Caco-2 (cell line): ENCODE measurements at regions not wholly inside any gene's neighbourhood (a gene's known extent, or its start where the extent isn't known, plus 50 kb on each side); places are given as distances from the start of the nearest gene placed in this dataset.

Source experiments
- BruUV-seq: library from RNA; stranded (reverse); fragments of 400-500 nt; replicated peaks from 2 replicates; lab custom pipeline; 2021; lab: Mats Ljungman, UMichigan
- CTCF ChIA-PET: fragments of 300-600 bp; sonication (Branson Sonifier 250); formaldehyde crosslinking; loops from one replicate; lab custom pipeline; 2022; ENCODE audit warnings: antibody characterized with exemption; lab: Charles Lee
- POLR2A ChIA-PET: fragments of 300-600 bp; sonication (Branson Sonifier 250); formaldehyde crosslinking; loops from one replicate; lab custom pipeline; 2022; ENCODE audit warnings: antibody characterized with exemption; lab: Charles Lee
- DNase-seq, 2 experiments: peaks; one replicate each; pipeline versions ENCODE4 v3.0.0 to v3.0.0-alpha.2; 2020 to 2022
- H3K27me3 ChIP-seq: replicated peaks from 2 replicates; pipeline ENCODE4 v1.6.0; 2011; ENCODE audit warnings: low read length; ENCODE audit not compliant: control insufficient read depth, insufficient read depth
- H3K36me3 ChIP-seq: 2 replicates; pipeline ENCODE4 v1.5.1; 2011; ENCODE audit warnings: low read length; ENCODE audit not compliant: control insufficient read depth, insufficient read depth
- H3K4me1 ChIP-seq: fragments of 250-450 bp; sonication (Bioruptor Pico); 2 replicates; pipeline ENCODE4 v1.5.1; 2020; ENCODE audit warnings: mild to moderate bottlenecking
- H3K4me3 ChIP-seq: 2 replicates; pipeline ENCODE4 v1.5.1; 2011; ENCODE audit warnings: low read depth, mild to moderate bottlenecking, control low read depth, low read length
- H3K9me3 ChIP-seq: fragments of 250-450 bp; sonication (Bioruptor Pico); 2 replicates; pipeline ENCODE4 v1.5.1; 2020; ENCODE audit warnings: mild to moderate bottlenecking, moderate library complexity
- H3K27ac Mint-ChIP-seq: one replicate; pipeline ENCODE4 v1.8.0; 2022; ENCODE audit warnings: mixed read lengths; ENCODE audit not compliant: unreplicated experiment
- H3K27me3 Mint-ChIP-seq: one replicate; pipeline ENCODE4 v1.8.0; 2022; ENCODE audit warnings: mixed read lengths; ENCODE audit not compliant: insufficient read depth, unreplicated experiment
- H3K36me3 Mint-ChIP-seq: one replicate; pipeline ENCODE4 v1.8.0; 2022; ENCODE audit warnings: mild to moderate bottlenecking, mixed read lengths; ENCODE audit not compliant: insufficient read depth, unreplicated experiment
- H3K4me1 Mint-ChIP-seq: one replicate; pipeline ENCODE4 v1.8.0; 2022; ENCODE audit warnings: low read depth, mixed read lengths; ENCODE audit not compliant: unreplicated experiment
- H3K4me3 Mint-ChIP-seq: one replicate; pipeline ENCODE4 v1.8.0; 2022; ENCODE audit warnings: mild to moderate bottlenecking, moderate library complexity, mixed read lengths; ENCODE audit not compliant: unreplicated experiment
- H3K9me3 Mint-ChIP-seq: one replicate; pipeline ENCODE4 v1.8.0; 2022; ENCODE audit warnings: mixed read lengths; ENCODE audit not compliant: unreplicated experiment
- CTCF ChIP-seq, 2 experiments: fragments of 200-600 bp in 1 of 2; IDR thresholded peaks; 1 replicate in 1 of 2; 2 replicates in 1 of 2; pipeline versions ENCODE4 v1.5.1 to v1.8.0; 2011 to 2022; ENCODE audit warnings: antibody characterized with exemption in 1 of 2, control low read depth in 1 of 2, inconsistent platforms in 1 of 2, low read depth in 1 of 2, low read length in 1 of 2, mild to moderate bottlenecking in 1 of 2, moderate library complexity in 1 of 2; ENCODE audit not compliant: insufficient read depth in 1 of 2, severe bottlenecking in 1 of 2, unreplicated experiment in 1 of 2
- intact Hi-C: fragments of 100-400 bp; cut with micrococcal nuclease; formaldehyde crosslinking; loops from one replicate; pipeline ENCODE4 v1.10.0; 2022; ENCODE audit not compliant: unreplicated experiment

- no peak for DNase-seq
- H3K27me3 ChIP-seq, result no peaks in the 10 kb centered on the region; the same call in 1 of the 2 replicates
- Mint-ChIP-seq H3K36me3 (no peaks in the 10 kb centered on the region), H3K27me3 (peaks cover 11% of the 10 kb centered on the region), H3K4me1 (no peaks in the 10 kb centered on the region), H3K27ac (no peak overlapping the region), H3K9me3 (no peaks in the 10 kb centered on the region), H3K4me3 (no peak overlapping the region)
- no peaks in the 10 kb centered on the region for H3K9me3 ChIP-seq
- no peak for TF ChIP-seq CTCF (IDR thresholded peaks at IDR 0.05; ENCODE audit: insufficient read depth in 1 of 2, low read depth in 1 of 2, low read length in 1 of 2, severe bottlenecking in 1 of 2, unreplicated experiment in 1 of 2)
- H3K4me3 ChIP-seq, result no peak overlapping the region
- intact Hi-C loops, result no loop called here
- CTCF ChIA-PET, result no interaction called here
- no peaks in the 10 kb centered on the region for H3K36me3 ChIP-seq
- no TSS peak for BruUV-seq
- H3K4me1 ChIP-seq, result no peaks in the 10 kb centered on the region
- POLR2A ChIA-PET, result no interaction called here
Measured at GRCh38 chr5:171592076-171592475, 172.6 kb downstream of the FGF18 start.

GRCh38 chr5:171592736-171593135 lies 173.3 kb downstream of the FGF18 start:
- BruUV-seq, result no TSS peak
- no peak for DNase-seq

GRCh38 chr5:171593401-171593800 lies 174.0 kb downstream of the FGF18 start:
- no peaks in the 10 kb centered on the region; the same call in 1 of the 2 replicates for H3K27me3 ChIP-seq
- no peaks in the 10 kb centered on the region for H3K4me1 Mint-ChIP-seq
- no peak for DNase-seq
- no peak overlapping the region for H3K27ac Mint-ChIP-seq
- no peak overlapping the region for H3K4me3 Mint-ChIP-seq
- H3K4me3 ChIP-seq, result no peak overlapping the region
- no peaks in the 10 kb centered on the region for H3K4me1 ChIP-seq
- ChIA-PET POLR2A (no interaction called here), CTCF (interaction anchor here (0.7 kb wide), 1 partner anchor 188 kb away, joined by 4 read pairs; no protein-coding TSS in a partner anchor)
- intact Hi-C loops, result no loop called here
- H3K9me3 ChIP-seq, result no peaks in the 10 kb centered on the region
- TF ChIP-seq CTCF (IDR thresholded peaks at IDR 0.05; ENCODE audit: insufficient read depth in 1 of 2, low read depth in 1 of 2, low read length in 1 of 2, severe bottlenecking in 1 of 2, unreplicated experiment in 1 of 2), result no peak
- peaks cover 12% of the 10 kb centered on the region for H3K27me3 Mint-ChIP-seq
- H3K36me3 Mint-ChIP-seq, result no peaks in the 10 kb centered on the region
- no peaks in the 10 kb centered on the region for H3K9me3 Mint-ChIP-seq
- BruUV-seq, result no TSS peak
- H3K36me3 ChIP-seq, result no peaks in the 10 kb centered on the region

More at GRCh38 chr5:171592736-171593135, 173.3 kb downstream of the FGF18 start:
- Histone ChIP-seq H3K4me1 (no peaks in the 10 kb centered on the region), H3K36me3 (no peaks in the 10 kb centered on the region), H3K27me3 (no peaks in the 10 kb centered on the region; the same call in 1 of the 2 replicates), H3K9me3 (no peaks in the 10 kb centered on the region), H3K4me3 (no peak overlapping the region)
- Mint-ChIP-seq H3K27me3 (peaks cover 11% of the 10 kb centered on the region), H3K4me1 (no peaks in the 10 kb centered on the region), H3K36me3 (no peaks in the 10 kb centered on the region), H3K4me3 (no peak overlapping the region), H3K9me3 (no peaks in the 10 kb centered on the region), H3K27ac (no peak overlapping the region)
- POLR2A ChIA-PET, result no interaction called here
- TF ChIP-seq CTCF (IDR thresholded peaks at IDR 0.05; ENCODE audit: insufficient read depth in 1 of 2, low read depth in 1 of 2, low read length in 1 of 2, severe bottlenecking in 1 of 2, unreplicated experiment in 1 of 2), result no peak
- intact Hi-C loops, result no loop called here
- CTCF ChIA-PET, result interaction anchor here (0.7 kb wide), 2 partner anchors 38 to 187 kb away, joined by 4 to 7 read pairs; no protein-coding TSS in a partner anchor
